KMS-11 (cell line): ENCODE measurements at regions not wholly inside any gene's neighbourhood (a gene's known extent, or its start where the extent isn't known, plus 50 kb on each side); places are given as distances from the start of the nearest gene placed in this dataset.
"Not testable (repeated sequence)": the region's sequence is repeated elsewhere in the genome, so short reads cannot be mapped to it uniquely, and the experiment has no call there.

Experiments
- H2AFZ ChIP-seq: fragments of 200-600 bp; sonication (generic); 2 replicates; pipeline ENCODE4 v1.6.1; 2016; ENCODE audit warnings: antibody characterized with exemption, mixed run types, low read depth
- H3K27ac ChIP-seq: fragments of 200-600 bp; sonication (generic); 2 replicates; pipeline ENCODE4 v1.6.1; 2016; ENCODE audit warnings: mild to moderate bottlenecking, mixed run types
- H3K27me3 ChIP-seq: fragments of 200-600 bp; sonication (generic); 2 replicates; pipeline ENCODE4 v1.6.1; 2017; ENCODE audit warnings: mild to moderate bottlenecking, low read depth, mixed run types, moderate library complexity; ENCODE audit not compliant: insufficient read depth
- H3K36me3 ChIP-seq: fragments of 200-600 bp; sonication (generic); 2 replicates; pipeline ENCODE4 v1.6.1; 2017; ENCODE audit warnings: mild to moderate bottlenecking, mixed run types; ENCODE audit not compliant: insufficient read depth
- H3K4me1 ChIP-seq: fragments of 200-600 bp; sonication (generic); 2 replicates; pipeline ENCODE4 v1.6.1; 2016; ENCODE audit warnings: mild to moderate bottlenecking, low read depth, mixed run types; ENCODE audit not compliant: poor library complexity, severe bottlenecking
- H3K4me2 ChIP-seq: fragments of 200-600 bp; sonication (generic); 2 replicates; pipeline ENCODE4 v1.7.0; 2016; ENCODE audit warnings: mild to moderate bottlenecking, mixed run types
- H3K4me3 ChIP-seq: fragments of 200-600 bp; sonication (generic); IDR thresholded peaks from 2 replicates; pipeline ENCODE4 v1.6.1; 2017; ENCODE audit warnings: low read depth, low read length, mixed read lengths; ENCODE audit not compliant: insufficient read depth
- H3K79me2 ChIP-seq: fragments of 200-600 bp; sonication (generic); 2 replicates; pipeline ENCODE4 v1.6.1; 2016; ENCODE audit warnings: low read depth, mixed run types; ENCODE audit not compliant: insufficient read depth
- H3K9ac ChIP-seq: fragments of 200-600 bp; sonication (generic); 2 replicates; pipeline ENCODE4 v1.6.1; 2016; ENCODE audit warnings: mild to moderate bottlenecking, mixed run types
- H4K20me1 ChIP-seq: fragments of 200-600 bp; sonication (generic); 2 replicates; pipeline ENCODE4 v1.6.1; 2016; ENCODE audit warnings: mild to moderate bottlenecking, mixed run types; ENCODE audit not compliant: insufficient read depth
- TF ChIP-seq, protein P1 (sequence below): fragments of 200-600 bp; sonication (generic); conservative IDR thresholded peaks from 2 replicates; pipeline ENCODE4 v1.6.1; 2017; ENCODE audit warnings: low read depth, mild to moderate bottlenecking, antibody characterized with exemption, low read length, moderate library complexity, mixed read lengths

DNA sequence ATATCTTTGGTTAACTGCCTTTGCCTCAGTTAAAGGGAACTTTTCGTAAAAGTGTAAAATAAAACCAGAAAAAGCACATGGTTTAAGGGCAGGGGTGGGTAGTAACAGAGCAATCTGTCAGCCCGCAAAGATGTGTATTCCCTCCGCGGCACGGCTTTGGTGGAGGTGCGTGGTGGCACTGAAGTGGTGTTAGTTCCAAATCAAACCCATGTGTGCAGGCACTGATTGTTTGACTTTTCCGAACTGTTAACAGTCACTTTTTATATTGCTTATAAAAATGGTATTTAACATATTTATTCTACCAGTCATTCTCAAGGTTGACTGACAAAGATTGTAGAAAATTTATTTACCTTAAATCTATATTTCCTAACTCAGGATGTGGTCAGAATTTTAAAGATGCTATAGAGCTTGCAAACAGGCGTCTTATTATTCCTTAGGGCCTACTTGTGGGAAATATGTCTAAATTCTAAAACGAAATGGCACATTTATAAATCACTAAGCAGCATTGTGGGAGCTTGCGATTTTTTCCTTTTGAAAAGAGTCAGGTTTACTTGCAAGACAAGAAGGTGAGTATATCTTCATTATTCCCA lies 272.7 kb upstream of the PCDH18 start:
- Histone ChIP-seq H3K4me2 (no peak overlapping the region), H3K9ac (no peak overlapping the region), H2AFZ (no peak overlapping the region)

DNA sequence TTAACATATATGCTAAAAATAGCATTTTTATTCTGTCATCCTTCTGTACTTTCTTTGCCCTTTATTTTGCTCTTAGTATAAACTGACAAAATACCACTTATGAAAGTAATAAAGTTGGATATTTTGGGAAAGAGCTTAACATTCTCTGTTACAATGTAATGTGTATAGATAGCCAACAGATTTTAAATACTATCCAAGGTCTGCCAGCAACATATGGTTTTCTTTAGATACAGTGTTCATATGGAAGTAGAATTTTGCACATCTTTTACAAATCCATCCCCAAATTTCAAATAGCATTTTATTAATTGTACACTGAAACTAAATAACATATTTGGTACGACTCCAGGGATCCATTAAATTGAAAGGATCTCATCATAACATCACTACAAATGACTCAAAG lies 268.6 kb upstream of the PCDH18 start:
- H3K4me2 ChIP-seq = no peak overlapping the region
- H3K4me1 ChIP-seq = no peaks in the 10 kb centered on the region
- no peaks in the 10 kb centered on the region for H4K20me1 ChIP-seq
- H3K4me3 ChIP-seq = no peak overlapping the region
- no peak overlapping the region for H2AFZ ChIP-seq
- H3K36me3 ChIP-seq = no peaks in the 10 kb centered on the region
- H3K27ac ChIP-seq = no peak overlapping the region
- TF ChIP-seq, protein P1, sequence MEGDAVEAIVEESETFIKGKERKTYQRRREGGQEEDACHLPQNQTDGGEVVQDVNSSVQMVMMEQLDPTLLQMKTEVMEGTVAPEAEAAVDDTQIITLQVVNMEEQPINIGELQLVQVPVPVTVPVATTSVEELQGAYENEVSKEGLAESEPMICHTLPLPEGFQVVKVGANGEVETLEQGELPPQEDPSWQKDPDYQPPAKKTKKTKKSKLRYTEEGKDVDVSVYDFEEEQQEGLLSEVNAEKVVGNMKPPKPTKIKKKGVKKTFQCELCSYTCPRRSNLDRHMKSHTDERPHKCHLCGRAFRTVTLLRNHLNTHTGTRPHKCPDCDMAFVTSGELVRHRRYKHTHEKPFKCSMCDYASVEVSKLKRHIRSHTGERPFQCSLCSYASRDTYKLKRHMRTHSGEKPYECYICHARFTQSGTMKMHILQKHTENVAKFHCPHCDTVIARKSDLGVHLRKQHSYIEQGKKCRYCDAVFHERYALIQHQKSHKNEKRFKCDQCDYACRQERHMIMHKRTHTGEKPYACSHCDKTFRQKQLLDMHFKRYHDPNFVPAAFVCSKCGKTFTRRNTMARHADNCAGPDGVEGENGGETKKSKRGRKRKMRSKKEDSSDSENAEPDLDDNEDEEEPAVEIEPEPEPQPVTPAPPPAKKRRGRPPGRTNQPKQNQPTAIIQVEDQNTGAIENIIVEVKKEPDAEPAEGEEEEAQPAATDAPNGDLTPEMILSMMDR = no peak
- H3K79me2 ChIP-seq = no peaks in the 10 kb centered on the region
- H3K27me3 ChIP-seq = no peaks in the 10 kb centered on the region
- H3K9ac ChIP-seq = no peak overlapping the region

More for the DNA sequence above, 272.7 kb upstream of the PCDH18 start:
- Histone ChIP-seq H3K36me3 (no peaks in the 10 kb centered on the region), H3K4me1 (no peaks in the 10 kb centered on the region), H3K27me3 (no peaks in the 10 kb centered on the region), H3K4me3 (no peak overlapping the region), H3K79me2 (no peaks in the 10 kb centered on the region), H3K27ac (no peak overlapping the region), H4K20me1 (no peaks in the 10 kb centered on the region)
- TF ChIP-seq, protein P1 = no peak

DNA sequence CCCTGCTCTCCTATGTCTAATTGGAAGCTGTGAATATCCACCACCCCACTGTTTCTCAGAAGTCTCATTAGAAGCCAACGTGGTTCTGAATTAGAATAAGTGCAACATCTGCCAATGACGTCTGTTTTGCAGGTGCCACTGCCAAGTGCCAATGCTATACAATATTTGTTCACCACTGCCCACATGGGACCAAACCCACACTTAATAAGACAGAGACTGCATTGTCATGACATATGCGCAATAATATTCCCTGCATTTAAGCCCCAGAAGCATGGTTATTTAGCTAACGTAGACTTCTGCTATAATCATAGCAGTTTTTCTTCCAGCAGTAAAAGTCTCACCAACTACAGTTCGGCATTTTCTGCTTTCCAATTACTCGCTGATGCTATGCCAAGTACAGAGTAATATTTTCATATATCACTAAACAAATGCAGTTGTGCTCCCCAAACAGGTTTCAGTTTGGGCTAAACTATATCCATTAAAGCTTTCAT lies 262.5 kb upstream of the PCDH18 start:
- no peak overlapping the region for H3K4me3 ChIP-seq
- no peak overlapping the region for H2AFZ ChIP-seq
- no peaks in the 10 kb centered on the region for H4K20me1 ChIP-seq
- TF ChIP-seq, protein P1 = no peak
- H3K4me1 ChIP-seq = no peaks in the 10 kb centered on the region
- H3K27ac ChIP-seq = no peak overlapping the region
- no peaks in the 10 kb centered on the region for H3K36me3 ChIP-seq
- no peak overlapping the region for H3K9ac ChIP-seq
- H3K27me3 ChIP-seq = no peaks in the 10 kb centered on the region
- no peaks in the 10 kb centered on the region for H3K79me2 ChIP-seq
- no peak overlapping the region for H3K4me2 ChIP-seq

DNA sequence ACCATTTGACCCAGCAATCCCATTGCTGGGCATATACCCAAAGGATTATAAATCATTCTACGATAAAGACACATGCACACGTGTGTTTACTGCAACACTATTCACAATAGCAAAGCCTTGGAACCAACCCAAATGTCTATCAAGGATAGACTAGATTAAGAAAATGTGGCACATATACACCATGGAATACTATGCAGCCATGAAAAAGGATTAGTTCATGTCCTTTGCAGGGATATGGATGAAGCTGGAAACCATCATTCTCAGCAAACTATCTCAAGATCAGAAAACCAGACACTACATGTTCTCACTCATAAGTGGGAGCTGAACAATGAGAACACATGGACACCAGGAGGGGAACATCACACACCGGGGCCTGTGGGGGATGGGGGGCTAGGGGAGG lies 257.0 kb upstream of the PCDH18 start:
- H3K79me2 ChIP-seq, H3K4me2 ChIP-seq, H3K27me3 ChIP-seq, H3K36me3 ChIP-seq, H3K27ac ChIP-seq, H3K4me3 ChIP-seq, H4K20me1 ChIP-seq, H3K4me1 ChIP-seq, H3K9ac ChIP-seq, H2AFZ ChIP-seq: not testable (repeated sequence)

DNA sequence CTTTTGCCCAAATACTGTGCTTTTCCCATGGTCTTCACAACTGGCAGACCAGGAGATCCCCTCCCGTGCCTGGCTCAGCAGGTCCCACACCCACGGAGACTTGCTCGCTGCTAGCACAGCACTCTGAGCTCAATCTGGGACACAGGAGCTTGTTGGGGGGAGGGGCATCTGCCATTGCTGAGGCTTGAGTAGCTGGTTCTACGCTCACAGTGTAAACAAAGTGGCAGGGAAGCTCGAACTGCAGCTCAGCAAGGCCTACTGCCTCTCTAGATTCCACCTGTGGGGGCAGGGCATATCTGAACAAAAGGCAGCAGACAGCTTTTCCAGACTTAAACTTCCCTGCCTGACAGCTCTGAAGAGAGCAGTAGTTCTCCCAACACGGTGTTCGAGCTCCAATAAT lies 251.6 kb upstream of the PCDH18 start:
- not testable (repeated sequence) for H2AFZ ChIP-seq, H3K79me2 ChIP-seq, H3K4me2 ChIP-seq, H3K4me3 ChIP-seq, H3K36me3 ChIP-seq, H3K27ac ChIP-seq, H3K4me1 ChIP-seq, H3K9ac ChIP-seq, H3K27me3 ChIP-seq, H4K20me1 ChIP-seq
